IPS-15b (cell line): ENCODE measurements at regions not wholly inside any gene's neighbourhood (a gene's known extent, or its start where the extent isn't known, plus 50 kb on each side); places are given as distances from the start of the nearest gene placed in this dataset.

Experiments used
- H3K27me3 ChIP-seq: one replicate; pipeline ENCODE4 v1.6.1; 2013; ENCODE audit warnings: low read length; ENCODE audit not compliant: control insufficient read depth, insufficient read depth
- H3K36me3 ChIP-seq: one replicate; pipeline ENCODE4 v1.6.1; 2013; ENCODE audit warnings: low read length; ENCODE audit not compliant: control insufficient read depth, insufficient read depth
- H3K4me1 ChIP-seq: one replicate; pipeline ENCODE4 v1.6.1; 2013; ENCODE audit warnings: mild to moderate bottlenecking, low read length; ENCODE audit not compliant: control insufficient read depth, insufficient read depth
- H3K4me3 ChIP-seq: one replicate; pipeline ENCODE4 v1.5.1; 2013; ENCODE audit warnings: low read depth, low read length
- H3K9ac ChIP-seq: one replicate; pipeline ENCODE4 v1.6.1; 2013; ENCODE audit warnings: low read depth, mild to moderate bottlenecking, low read length
- H3K9me3 ChIP-seq: one replicate; pipeline ENCODE4 v1.6.1; 2013; ENCODE audit warnings: mild to moderate bottlenecking, low read length; ENCODE audit not compliant: control insufficient read depth, insufficient read depth

- H3K9ac ChIP-seq = no peak overlapping the region
- H3K27me3 ChIP-seq = no peaks in the 10 kb centered on the region
- H3K9me3 ChIP-seq = no peaks in the 10 kb centered on the region
- H3K36me3 ChIP-seq = no peaks in the 10 kb centered on the region
- no peak overlapping the region for H3K4me3 ChIP-seq
- H3K4me1 ChIP-seq = no peaks in the 10 kb centered on the region
These were observed 874.9 kb downstream of the EFNB2 start for GRCh38 chr13:105660561-105660960.

DNA sequence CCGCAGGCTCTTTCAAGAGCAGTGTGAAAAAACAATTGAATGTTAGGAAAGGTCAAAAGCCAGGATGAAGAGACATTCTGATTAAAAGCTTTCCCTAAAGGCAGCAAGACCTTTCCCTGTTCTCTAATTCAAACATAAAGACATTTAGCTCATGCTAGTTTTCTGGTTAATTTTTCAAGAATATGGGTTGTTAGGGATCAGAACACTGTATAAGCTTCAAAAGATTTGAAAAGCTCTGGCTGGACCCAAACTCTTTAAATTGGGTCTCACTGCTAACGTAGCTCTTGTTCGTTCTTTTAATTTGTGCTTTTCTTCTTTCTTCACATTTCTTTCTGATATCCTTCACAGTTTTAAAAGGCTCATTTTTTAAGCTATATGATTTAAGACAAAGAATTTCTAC, 877.0 kb downstream of the EFNB2 start:
- H3K9me3 ChIP-seq = no peaks in the 10 kb centered on the region
- H3K27me3 ChIP-seq = no peaks in the 10 kb centered on the region
- H3K4me1 ChIP-seq = no peaks in the 10 kb centered on the region
- H3K9ac ChIP-seq = no peak overlapping the region
- H3K36me3 ChIP-seq = no peaks in the 10 kb centered on the region
- H3K4me3 ChIP-seq = no peak overlapping the region

GRCh38 chr13:105655046-105655445, 880.4 kb downstream of the EFNB2 start:
- Histone ChIP-seq H3K9ac (no peak overlapping the region), H3K27me3 (no peaks in the 10 kb centered on the region), H3K4me1 (no peaks in the 10 kb centered on the region), H3K4me3 (no peak overlapping the region), H3K36me3 (no peaks in the 10 kb centered on the region), H3K9me3 (no peaks in the 10 kb centered on the region)

DNA sequence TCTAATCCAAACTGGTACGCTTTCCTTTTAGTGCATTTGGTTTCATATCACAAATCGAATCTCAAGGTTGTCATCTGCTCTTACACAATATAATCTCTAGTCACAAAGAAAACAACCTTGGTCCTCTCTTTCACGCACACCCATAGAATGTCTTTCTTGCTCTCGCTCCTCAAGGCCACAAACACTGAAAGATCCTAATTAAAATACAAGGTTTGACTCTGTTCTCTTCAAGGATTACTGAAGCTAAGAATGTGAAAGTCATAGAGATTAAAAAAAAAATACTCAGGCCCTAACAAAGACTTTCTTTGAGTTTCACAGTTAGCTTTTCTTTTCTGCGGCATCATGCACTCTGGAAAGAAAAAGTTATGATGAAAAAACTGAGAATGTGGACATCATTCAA, 891.5 kb downstream of the EFNB2 start:
- H3K27me3 ChIP-seq = no peaks in the 10 kb centered on the region
- H3K36me3 ChIP-seq = no peaks in the 10 kb centered on the region
- H3K4me3 ChIP-seq = no peak overlapping the region
- H3K9ac ChIP-seq = no peak overlapping the region
- no peaks in the 10 kb centered on the region for H3K9me3 ChIP-seq
- no peaks in the 10 kb centered on the region for H3K4me1 ChIP-seq

DNA sequence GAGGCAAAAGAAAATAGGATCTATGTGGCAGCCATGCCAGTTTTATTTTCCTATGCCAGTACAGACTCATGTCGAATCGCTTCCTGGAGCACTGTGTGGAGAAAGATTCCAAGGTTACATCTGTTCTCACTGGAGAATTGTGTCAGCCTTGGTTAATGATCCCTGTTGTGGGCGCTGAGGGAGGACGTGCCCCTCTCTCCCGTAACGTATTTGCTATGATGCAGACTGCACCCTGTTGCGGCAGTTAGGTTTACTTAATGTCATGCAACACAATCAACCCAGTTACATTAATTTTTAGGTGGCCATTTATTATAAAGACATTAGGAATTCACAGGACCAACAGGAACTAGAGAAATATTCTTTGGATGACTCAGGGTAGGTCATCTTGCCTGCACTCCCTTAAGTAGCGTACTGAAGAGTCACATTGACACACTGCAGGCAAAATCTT, 892.9 kb downstream of the EFNB2 start:
- Histone ChIP-seq H3K27me3 (no peaks in the 10 kb centered on the region), H3K36me3 (no peaks in the 10 kb centered on the region), H3K9me3 (no peaks in the 10 kb centered on the region), H3K4me1 (no peaks in the 10 kb centered on the region), H3K4me3 (no peak overlapping the region), H3K9ac (no peak overlapping the region)

GRCh38 chr13:105641121-105641520, 894.3 kb downstream of the EFNB2 start:
- Histone ChIP-seq H3K9me3 (no peaks in the 10 kb centered on the region), H3K27me3 (no peaks in the 10 kb centered on the region)

GRCh38 chr13:105638426-105638825, 897.0 kb downstream of the EFNB2 start:
- Histone ChIP-seq H3K4me3 (no peak overlapping the region), H3K9me3 (no peaks in the 10 kb centered on the region), H3K27me3 (no peaks in the 10 kb centered on the region), H3K36me3 (no peaks in the 10 kb centered on the region), H3K4me1 (no peaks in the 10 kb centered on the region), H3K9ac (no peak overlapping the region)

More at GRCh38 chr13:105641121-105641520, 894.3 kb downstream of the EFNB2 start:
- Histone ChIP-seq H3K36me3 (no peaks in the 10 kb centered on the region), H3K9ac (no peak overlapping the region), H3K4me1 (no peaks in the 10 kb centered on the region), H3K4me3 (no peak overlapping the region)

GRCh38 chr13:105634059-105634458, 901.4 kb downstream of the EFNB2 start:
- no peaks in the 10 kb centered on the region for H3K9me3 ChIP-seq
- H3K4me3 ChIP-seq = no peak overlapping the region
- no peaks in the 10 kb centered on the region for H3K4me1 ChIP-seq
- no peaks in the 10 kb centered on the region for H3K27me3 ChIP-seq
- H3K9ac ChIP-seq = no peak overlapping the region
- no peaks in the 10 kb centered on the region for H3K36me3 ChIP-seq

- H3K27me3 ChIP-seq = no peaks in the 10 kb centered on the region
- no peak overlapping the region for H3K9ac ChIP-seq
- peaks cover 5% of the 10 kb centered on the region for H3K4me1 ChIP-seq
- no peak overlapping the region for H3K4me3 ChIP-seq
- no peaks in the 10 kb centered on the region for H3K9me3 ChIP-seq
- H3K36me3 ChIP-seq = no peaks in the 10 kb centered on the region
These were observed 905.0 kb downstream of the EFNB2 start for GRCh38 chr13:105630431-105630830.

GRCh38 chr13:105627270-105627669, 908.2 kb downstream of the EFNB2 start:
- Histone ChIP-seq H3K4me3 (no peak overlapping the region), H3K9me3 (no peaks in the 10 kb centered on the region), H3K36me3 (no peaks in the 10 kb centered on the region), H3K4me1 (peaks cover 5% of the 10 kb centered on the region), H3K27me3 (no peaks in the 10 kb centered on the region), H3K9ac (no peak overlapping the region)

DNA sequence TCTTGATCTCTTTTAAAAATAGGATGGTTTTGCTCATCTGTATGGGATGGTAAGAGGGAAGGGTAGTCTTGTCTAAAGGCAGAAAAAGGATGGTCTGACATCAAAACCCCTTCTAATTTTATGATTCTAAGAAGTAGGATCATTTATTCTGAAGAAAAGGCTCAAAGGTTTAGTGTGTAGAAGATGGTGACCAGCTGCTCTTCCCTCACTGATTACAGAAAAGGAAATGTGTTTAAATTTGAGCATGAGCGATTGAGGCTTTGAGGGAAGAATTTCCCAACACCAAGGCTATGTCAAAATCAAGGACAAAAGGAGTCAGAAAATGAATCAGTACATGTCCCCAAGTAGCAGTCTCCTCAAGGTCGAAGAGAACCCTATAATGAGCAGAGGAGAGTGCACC, 909.8 kb downstream of the EFNB2 start:
- Histone ChIP-seq H3K27me3 (no peaks in the 10 kb centered on the region), H3K9ac (no peak overlapping the region), H3K4me3 (no peak overlapping the region), H3K4me1 (peaks cover 5% of the 10 kb centered on the region), H3K9me3 (no peaks in the 10 kb centered on the region), H3K36me3 (no peaks in the 10 kb centered on the region)

- no peaks in the 10 kb centered on the region for H3K9me3 ChIP-seq
These were observed 919.0 kb downstream of the EFNB2 start for GRCh38 chr13:105616333-105617075.

More at GRCh38 chr13:105616333-105617075, 919.0 kb downstream of the EFNB2 start:
- Histone ChIP-seq H3K9ac (no peak overlapping the region), H3K4me1 (no peaks in the 10 kb centered on the region), H3K36me3 (no peaks in the 10 kb centered on the region), H3K27me3 (no peaks in the 10 kb centered on the region), H3K4me3 (no peak overlapping the region)
